ENCODE measurements at regions not wholly inside any gene's neighbourhood (a gene's known extent, or its start where the extent isn't known, plus 50 kb on each side); places are given as distances from the start of the nearest gene placed in this dataset.
"Not testable (repeated sequence)": the region's sequence is repeated elsewhere in the genome, so short reads cannot be mapped to it uniquely, and the experiment has no call there.

- TF ChIP-seq CTCF (IDR thresholded peaks at IDR 0.05; ENCODE audit: insufficient read depth, low read length); REST (IDR thresholded peaks at IDR 0.05; ENCODE audit: insufficient replicate concordance, low read depth); POLR2AphosphoS5 (IDR thresholded peaks at IDR 0.05; ENCODE audit: low read depth); SPI1 (IDR thresholded peaks at IDR 0.05; ENCODE audit: borderline replicate concordance, low read depth): not testable (repeated sequence)
Measured at GRCh38 chr20:48127964-48128363, 342.7 kb upstream of the SULF2 start.
